GM19455 (cell line): ENCODE measurements at regions not wholly inside any gene's neighbourhood (a gene's known extent, or its start where the extent isn't known, plus 50 kb on each side); places are given as distances from the start of the nearest gene placed in this dataset.
"Not testable (repeated sequence)": the region's sequence is repeated elsewhere in the genome, so short reads cannot be mapped to it uniquely, and the experiment has no call there.

Source experiments
- ATAC-seq: cut with Tn5 transposase; IDR thresholded peaks from one replicate; pipeline ENCODE4 v1.9.1; 2021; ENCODE audit not compliant: unreplicated experiment

DNA sequence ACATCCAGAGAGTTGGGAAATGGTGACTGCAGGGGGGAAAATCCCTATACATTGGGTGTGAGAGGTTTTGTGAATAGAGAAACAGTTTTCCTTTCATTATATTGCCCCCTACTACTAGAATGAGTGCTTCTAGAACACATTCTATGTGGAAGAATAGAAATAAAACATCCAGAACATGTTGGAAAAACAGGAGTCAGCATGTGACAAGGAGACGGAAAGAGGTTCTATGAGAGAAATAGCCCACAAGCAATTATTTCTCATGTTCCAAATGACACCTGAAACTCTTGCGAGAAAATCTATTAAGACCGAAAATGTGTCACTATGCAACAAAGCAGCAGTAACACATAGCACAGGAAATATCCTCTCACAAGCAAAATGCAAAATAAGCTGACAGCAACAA, 202.7 kb upstream of the SPOPL start:
- no peak for ATAC-seq

DNA sequence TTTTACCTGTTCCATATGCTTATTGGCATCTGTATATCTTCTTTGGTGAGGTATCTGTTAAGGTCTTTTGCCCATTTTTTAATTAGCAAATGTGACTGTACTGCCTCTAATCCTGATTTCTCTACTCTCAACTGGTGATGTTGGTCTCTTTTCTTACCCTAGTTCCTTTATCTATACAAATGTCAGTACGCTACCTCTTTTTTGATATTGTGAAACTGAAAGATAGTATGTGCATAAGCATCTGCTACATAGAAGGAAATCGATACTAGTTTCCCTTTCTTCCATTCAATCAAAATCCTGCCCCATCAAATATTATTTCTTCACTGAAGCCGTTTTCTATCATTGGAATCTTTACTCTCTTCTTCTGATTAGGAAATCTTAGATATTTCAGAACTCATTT, 194.9 kb upstream of the SPOPL start:
- ATAC-seq = no peak

DNA sequence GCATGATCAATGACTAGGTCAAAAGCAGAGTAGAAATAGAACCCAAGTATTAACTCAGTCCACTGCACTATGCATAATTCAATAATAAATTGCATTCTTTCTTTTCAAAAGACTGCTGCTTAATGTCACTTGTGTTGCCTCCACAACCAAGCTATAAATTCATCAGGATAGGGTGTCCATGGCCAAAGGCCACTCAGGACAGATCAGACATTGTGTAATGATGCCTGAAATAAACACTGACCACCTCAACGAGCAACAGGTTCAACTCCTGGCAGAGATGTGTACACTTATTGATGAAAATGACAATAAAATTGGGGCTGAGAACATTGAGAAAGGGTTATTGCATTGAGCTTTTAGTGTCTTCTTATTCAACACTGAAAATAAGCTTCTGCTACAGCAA, 194.5 kb upstream of the SPOPL start:
- ATAC-seq = no peak

DNA sequence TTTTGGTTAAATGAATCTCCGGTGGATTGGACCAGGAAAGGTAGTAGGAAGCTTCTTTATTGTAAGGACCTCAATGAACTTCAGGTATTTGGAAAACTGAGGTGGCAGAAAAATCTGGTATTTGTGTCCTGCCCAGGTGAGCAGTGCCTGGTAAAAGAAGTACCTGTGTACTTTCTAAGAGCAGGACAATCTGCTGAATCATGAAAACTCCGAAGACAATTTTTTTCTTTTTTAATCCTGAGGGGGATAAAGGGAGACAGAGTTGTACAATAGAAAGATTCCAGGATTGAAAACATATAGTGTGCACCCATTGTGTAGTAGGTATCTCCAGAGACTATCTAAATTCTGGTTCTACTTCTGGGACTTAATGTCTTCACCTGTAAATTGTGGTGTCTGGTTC, 191.8 kb upstream of the SPOPL start:
- no peak for ATAC-seq

DNA sequence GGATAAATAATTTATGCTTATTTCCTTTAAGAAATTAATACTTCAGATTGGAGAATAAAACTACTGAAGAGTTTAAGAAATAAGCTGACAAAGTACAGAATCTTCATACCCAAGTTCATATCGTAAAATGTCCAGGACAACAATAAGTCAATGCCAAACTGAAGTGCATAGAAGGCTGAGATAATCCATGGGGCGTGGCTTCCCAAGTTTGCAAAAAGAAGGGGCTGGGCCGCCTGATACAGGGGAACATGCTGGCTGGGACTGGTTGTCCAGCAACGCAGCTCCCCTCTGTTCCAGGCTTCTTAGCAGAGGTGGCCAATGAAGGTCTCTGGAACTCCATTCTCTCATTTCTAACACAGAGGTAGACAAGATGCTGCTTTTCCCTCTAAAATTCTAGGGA, 189.5 kb upstream of the SPOPL start:
- ATAC-seq = no peak

DNA sequence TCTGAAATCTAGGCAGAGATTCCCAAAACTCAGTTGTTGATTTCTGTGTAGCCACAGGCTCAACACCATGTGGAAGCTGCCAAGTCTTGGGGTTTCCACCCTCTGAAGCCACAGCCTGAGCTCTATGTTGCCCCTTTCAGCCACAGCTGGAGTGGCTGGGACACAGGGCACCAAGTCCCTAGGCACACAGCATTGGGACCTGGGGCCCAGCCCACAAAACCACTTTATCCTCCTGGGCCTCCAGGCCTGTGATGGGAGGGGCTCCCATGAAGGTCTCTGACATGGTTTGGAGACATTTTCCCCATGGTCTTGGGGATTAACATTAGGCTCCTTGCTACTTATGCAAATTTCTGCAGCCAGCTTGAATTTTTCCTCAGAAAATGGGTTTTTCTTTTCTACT, 186.0 kb upstream of the SPOPL start:
- ATAC-seq = not testable (repeated sequence)

DNA sequence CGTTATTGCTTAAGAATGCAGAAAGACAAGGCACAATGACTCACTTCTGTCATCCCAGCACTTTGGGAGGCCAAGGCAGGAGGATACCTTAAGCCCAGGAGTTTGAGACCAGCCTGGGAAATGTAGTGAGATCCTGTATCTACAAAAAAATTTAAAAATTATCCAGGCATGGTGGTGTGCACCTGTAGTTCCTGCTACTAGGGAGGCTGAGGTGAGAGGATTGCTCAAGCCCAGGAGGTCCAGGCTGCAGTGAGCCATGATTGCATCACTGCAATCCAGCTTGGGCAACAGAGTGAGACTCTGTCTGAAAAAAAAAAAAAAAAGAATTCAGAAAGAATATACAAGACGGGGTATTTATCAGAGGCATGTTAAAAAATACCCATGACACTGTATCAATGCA, 182.0 kb upstream of the SPOPL start:
- ATAC-seq = no peak

DNA sequence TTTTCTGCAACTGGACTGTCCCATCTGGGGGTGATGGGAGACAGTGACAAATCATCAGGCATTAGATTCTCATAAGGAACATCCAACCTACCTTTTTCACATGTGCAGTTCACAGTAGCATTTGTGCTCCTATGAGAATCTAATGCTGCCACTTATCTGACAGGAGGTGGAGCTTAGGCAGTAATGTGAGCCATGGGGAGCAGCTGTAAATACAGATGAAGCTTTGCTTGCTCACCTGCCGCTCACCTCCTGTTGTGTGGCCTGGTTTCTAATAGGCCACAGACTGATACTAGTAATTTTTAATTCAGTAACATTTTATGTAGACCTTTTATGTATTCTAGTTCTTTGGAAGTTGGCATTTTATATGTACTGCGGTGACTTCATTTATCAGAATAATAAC, 180.1 kb upstream of the SPOPL start:
- ATAC-seq = no peak

DNA sequence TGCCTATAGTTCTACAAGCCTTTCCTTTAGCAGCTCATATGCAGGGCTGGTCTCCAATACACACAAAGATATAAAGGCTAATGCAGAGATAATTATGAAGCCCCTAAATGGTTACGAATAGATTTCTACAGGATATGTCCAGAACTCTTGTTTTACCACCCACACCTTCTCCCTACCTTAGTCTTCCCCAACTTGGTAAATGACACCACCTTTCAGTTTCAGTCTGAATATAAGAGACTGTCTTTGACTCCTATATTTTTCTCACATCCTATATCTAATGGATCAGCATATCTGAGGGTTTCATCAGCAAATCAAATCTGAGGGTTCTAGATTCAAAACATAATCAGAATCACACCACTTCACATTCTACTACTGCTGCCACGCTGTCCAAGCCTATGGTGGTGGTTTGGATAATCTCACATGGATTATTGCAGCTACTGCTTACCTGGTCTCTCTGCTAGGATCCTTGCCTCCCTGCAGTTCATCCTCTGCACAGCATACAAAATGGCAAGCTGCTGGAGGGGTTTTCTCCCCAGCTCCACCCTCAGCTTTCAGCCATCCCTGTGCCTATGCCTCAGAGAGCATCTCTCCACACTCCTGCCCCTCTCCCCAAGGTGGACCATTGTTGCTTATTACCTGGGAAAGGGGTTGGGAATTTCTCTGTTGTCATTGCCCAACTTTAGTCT, 178.0 kb upstream of the SPOPL start:
- ATAC-seq = no peak

DNA sequence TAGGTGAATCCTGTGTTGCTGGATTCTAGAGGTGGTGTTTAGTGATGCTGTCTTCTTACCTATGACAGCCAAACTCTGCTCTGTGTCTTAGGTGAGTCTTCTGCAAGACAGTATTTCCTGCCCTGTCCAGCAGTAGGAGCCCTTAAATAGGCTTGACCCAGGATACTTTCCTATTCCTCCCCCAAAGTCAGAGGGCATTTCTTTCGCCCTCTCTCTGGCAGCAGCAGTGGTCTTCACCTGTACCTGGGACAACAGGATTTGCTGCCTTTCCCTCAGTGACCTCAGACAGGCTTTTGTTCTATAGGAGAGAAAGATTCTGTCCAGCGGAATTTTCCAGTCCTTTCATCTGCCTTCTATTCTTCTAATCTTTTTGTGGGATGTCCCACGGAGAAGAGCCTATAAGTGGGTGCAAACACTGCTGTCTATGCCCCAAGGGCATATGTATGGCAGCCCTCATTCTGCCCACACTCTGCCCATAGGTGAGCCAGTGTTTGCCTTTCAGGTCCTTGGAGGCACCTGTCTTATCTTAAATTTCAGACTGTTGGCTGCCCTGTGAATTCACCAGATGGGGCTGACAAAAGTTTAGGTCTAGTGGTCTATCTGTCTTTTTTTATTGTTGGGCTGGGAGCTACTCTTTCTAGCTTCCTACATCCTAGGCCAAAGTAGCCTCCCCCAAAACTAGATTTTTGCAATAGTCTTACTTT, 177.3 kb upstream of the SPOPL start:
- no peak for ATAC-seq

DNA sequence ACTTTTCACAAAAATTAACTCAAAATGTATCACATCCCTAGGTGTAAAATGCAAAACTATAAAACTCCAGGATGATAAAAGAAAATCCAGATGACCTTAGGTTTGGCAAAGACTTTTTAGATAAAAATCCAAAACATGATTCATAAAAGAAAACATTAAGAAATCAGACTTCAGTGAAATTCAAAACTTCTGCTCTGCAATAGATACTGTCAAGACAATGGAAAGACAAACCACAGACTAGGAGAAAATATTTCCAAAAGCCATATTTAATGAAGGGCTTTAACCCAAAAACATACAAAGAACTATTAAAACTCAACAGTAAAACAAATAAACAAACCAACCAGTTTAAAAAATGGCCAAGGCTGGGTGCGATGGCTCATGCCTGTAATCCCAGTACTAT, 173.6 kb upstream of the SPOPL start:
- no peak for ATAC-seq

DNA sequence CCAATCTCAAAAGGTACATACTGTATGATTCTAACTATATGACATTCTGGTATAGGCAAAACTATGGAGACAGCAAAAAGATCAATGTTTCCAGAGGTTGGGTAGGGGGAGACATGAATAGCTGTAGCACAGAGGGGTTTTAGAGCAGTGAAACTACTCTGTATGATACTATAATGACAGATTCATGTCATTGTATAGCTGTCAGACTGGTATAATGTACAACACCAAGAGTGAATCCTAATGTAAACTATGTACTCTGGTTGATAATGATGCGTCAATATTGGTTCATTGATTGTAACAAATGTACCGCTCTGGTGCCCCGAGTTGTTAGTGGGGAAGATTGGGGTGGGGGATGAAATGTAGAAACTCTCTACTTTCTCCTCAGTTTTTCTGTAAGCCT, 172.4 kb upstream of the SPOPL start:
- no peak for ATAC-seq

DNA sequence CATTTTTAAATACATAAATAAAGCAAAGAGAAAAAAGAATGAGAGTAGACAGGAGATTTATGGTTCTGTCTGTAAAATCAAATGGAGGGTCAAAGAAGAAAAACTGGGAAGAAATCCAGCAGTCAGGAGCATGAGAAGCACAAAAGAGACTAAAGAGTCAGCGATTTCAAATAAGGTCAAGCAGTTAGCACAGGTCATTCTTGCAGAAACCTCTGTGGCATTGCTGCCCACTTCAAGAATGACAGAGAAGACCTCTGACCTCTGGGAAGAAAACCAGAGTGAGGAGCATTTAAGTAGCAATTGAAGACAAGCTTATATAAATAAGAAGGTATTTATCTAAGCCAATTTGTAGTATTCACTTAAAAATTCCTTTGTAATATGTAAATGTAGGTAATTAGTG, 172.0 kb upstream of the SPOPL start:
- ATAC-seq = no peak

DNA sequence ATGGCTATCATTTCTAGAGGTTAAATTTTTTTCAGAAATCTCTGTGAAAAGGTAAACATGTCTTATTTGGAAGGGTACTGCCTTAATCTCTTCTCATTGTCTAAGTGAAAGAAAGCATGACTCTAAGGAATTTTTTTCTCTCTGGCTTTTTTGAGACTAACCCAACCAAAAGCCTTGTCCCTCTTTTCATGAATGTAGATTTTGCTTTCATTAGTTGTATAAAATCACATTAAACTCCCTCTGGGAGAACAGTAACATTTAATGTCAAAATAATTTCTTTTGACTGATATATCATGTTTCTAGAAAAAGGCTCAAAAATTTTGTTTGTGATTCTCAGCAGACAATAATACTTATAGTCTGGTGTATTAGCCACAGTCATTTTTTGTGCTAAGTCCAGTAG, 168.4 kb upstream of the SPOPL start:
- ATAC-seq = no peak

DNA sequence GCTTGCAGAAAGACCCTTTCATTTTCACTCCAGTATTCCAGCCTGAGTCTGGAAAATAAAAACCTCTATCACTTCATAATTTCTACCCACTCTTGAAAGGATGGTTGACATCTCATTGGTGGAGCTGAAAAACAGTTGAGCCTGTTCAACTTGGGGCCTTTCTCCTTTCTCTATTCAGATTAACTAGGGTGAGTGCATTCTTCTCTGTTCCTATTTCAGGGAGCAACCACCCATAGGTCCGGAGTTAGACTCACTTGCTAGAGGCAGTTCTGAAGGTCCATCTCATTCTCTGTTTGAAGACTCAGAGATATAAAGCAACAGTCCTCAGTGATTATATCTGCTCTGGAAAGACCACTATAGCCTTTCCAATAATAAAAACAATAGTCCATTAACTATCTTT, 167.9 kb upstream of the SPOPL start:
- ATAC-seq = no peak

DNA sequence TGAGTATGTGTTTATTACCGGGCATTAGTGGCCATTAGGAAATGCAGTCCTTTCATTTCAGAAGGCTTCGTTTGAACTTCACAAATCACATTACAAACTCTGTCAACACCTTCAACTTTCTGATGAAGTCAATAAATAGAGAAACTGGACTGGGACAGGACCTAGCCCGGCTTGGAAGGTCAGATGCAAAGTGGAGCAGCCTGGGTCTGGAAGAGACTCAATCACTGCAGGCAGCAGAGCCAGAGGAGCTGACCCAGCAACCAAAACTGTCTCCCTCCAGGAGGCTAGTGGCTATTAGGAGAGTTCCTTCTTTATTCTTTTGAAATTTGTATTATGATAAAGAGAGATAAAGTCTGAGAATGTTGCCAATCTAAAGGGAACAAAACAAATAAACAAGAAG, 167.2 kb upstream of the SPOPL start:
- no peak for ATAC-seq

DNA sequence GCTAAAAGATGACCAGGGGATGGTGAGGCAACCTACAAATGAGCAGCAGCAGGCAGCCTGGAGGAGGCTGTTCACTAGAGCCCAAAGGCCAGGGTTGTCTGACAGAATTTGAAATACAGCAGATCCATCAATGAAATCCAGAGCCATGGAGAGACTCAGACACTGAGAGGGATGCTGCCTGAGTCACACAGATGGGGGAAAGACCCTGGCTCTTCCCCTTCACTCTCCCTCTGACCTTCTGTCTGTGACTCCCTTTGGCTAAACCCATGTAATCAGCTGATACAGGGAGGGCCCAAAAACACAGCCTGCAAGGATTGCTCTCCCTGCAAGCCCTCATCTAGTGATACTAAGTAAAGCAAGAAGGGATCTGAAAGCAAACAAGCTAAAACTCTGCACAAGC, 166.5 kb upstream of the SPOPL start:
- no peak for ATAC-seq

DNA sequence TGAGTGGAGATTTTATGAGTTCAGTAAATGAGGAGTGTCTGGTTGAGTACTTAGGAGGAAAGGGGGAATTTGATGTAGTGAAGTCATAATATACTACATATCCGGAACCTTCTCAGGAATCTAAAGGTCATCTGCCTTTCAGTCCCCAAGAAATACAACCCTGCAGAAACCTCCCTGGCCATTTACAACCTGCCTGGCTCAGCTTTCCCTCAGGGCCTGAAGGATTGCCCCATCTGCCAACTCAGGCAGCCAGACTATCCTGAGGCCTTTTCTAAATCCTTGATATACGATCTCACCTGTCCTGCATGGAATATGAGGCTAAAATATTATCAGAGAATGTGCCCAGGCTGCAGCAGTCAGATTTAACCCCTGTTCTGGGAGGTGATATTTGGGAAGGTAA, 165.4 kb upstream of the SPOPL start:
- no peak for ATAC-seq

DNA sequence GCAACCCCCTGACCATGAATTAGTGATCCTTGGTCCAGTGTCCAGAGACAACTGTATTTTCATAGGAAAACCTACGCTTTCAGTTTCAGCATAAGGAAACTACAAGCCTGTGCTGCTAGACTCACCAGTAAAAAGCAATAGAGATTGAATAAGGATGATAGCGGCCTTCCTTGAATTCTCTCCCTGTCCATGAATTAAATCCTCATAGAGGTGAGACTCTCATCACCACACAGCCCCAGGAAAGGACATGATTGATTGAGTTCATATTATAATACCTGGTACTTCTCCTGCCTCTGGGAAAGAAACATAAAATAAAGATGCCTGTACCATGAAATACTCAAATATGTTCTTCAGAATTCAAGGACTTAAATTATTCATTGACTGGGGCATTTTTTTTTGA, 146.3 kb upstream of the SPOPL start:
- ATAC-seq = no peak

DNA sequence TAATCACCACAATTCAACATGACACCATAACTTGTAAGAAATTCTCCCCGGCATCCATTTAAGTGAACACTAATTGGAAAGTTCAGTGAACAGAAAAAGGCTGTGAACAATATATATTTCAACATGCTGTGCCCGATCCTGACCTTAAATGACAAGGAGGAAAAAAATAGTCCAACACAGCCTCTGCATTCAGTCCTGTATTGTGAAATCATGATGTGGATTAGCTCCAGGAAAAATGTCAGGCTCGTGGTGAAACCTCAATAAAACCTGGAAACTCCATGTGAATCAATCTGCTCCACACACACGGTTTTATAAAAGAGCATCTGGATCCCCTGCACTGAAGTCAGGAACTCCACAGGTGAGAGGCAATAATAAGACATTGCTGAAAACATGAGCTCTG, 145.4 kb upstream of the SPOPL start:
- ATAC-seq = no peak

DNA sequence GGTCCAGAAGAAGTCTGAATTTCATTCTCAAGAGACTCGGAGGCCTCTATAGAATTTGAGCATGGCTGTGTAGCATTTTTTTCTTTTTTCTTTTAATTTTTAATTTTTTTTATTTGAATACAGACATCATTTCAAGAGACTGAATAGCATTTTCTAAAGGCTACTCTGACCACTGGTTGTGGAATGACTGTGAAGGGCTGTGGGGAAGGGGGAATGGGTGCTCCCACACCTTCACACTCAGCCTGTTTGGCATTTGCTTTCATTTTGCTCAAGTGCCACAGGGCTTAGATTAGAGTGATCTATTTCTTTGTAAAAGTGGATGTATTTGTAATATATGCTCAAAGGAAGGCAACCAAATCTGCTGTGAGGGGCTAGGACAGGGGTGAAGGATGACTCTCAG, 142.0 kb upstream of the SPOPL start:
- no peak for ATAC-seq

DNA sequence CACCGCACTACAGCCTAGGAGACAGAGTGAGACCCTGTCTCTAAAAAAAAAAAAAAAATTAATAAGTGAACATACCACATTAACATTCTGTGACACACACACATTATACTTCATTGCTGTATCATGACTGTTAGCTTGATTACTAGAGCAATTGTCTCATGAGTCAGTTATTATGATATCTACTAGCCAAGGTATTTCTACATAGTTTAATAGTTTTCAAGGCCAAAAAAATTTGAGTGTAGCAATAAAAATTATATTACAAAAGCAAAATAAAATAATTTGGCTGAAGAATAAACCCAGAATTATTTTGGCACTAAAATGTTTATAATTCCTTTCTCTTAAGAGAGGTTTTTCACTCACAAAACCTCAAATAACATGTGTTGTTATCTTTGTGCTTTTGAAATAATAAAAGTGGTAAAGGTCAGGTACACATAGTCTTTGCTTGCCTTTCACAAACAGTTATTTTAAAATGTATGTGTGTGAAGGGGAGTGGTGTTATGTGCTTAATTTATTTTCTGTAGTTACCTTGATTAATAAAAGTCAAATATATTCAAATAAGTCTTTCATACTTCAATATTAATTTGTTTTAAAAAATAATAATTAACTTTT, 136.9 kb upstream of the SPOPL start:
- no peak for ATAC-seq

DNA sequence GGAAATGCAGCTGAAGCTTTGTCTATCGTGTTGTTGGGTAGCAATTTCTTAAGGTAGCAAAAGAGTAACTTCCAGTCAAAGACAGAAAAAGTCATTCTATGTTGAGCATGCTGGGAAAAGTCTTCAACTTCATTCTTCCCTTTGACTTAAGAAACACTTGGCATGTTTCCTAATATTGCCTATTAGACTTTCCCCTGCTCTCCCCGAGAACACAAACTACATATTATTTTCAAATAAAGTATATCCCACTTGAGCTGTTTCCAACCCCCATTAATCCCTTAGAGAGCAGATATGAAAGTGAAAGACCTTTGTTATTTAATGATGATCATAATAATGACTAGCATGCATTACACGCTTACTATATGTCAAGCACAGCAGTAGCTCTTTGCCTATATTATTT, 136.0 kb upstream of the SPOPL start:
- ATAC-seq = no peak
